Neuronal stem cell (in vitro differentiated cells): ENCODE measurements at regions not wholly inside any gene's neighbourhood (a gene's known extent, or its start where the extent isn't known, plus 50 kb on each side); places are given as distances from the start of the nearest gene placed in this dataset.
"Not testable (repeated sequence)": the region's sequence is repeated elsewhere in the genome, so short reads cannot be mapped to it uniquely, and the experiment has no call there.

Source experiments
- DNase-seq: peaks from one replicate; pipeline ENCODE4 v3.0.0-alpha.2; 2013; ENCODE audit warnings: low spot score
- H2AFZ ChIP-seq: one replicate; pipeline ENCODE4 v1.6.1; 2013; ENCODE audit warnings: mild to moderate bottlenecking, low read length, inconsistent platforms
- H2AK5ac ChIP-seq: 2 replicates; pipeline ENCODE4 v1.6.1; 2013; ENCODE audit warnings: low read depth, mild to moderate bottlenecking, inconsistent platforms, low read length, moderate library complexity, mixed read lengths
- H2BK120ac ChIP-seq: 2 replicates; pipeline ENCODE4 v1.6.1; 2013; ENCODE audit warnings: low read depth, mild to moderate bottlenecking, inconsistent platforms, low read length, moderate library complexity, mixed read lengths
- H2BK12ac ChIP-seq: one replicate; pipeline ENCODE4 v1.6.1; 2013; ENCODE audit warnings: low read length, inconsistent platforms
- H2BK15ac ChIP-seq: 2 replicates; pipeline ENCODE4 v1.6.1; 2013; ENCODE audit warnings: mild to moderate bottlenecking, low read length, inconsistent platforms, mixed read lengths
- H2BK5ac ChIP-seq: one replicate; pipeline ENCODE4 v1.6.1; 2013; ENCODE audit warnings: inconsistent platforms, mild to moderate bottlenecking, low read length, moderate library complexity
- H3K14ac ChIP-seq: one replicate; pipeline ENCODE4 v1.6.1; 2013; ENCODE audit warnings: low read length, inconsistent platforms
- H3K18ac ChIP-seq: 2 replicates; pipeline ENCODE4 v1.6.1; 2013; ENCODE audit warnings: low read length, inconsistent platforms
- H3K23ac ChIP-seq: 2 replicates; pipeline ENCODE4 v1.6.1; 2013; ENCODE audit warnings: low read depth, mild to moderate bottlenecking, mixed read lengths, low read length, inconsistent platforms; ENCODE audit not compliant: poor library complexity
- H3K27ac ChIP-seq: replicated peaks from 3 replicates; pipeline ENCODE4 v1.5.1; 2013; ENCODE audit warnings: low read length, inconsistent platforms
- H3K27me3 ChIP-seq, 3 experiments: 2 replicates each; pipeline ENCODE4 v1.6.1; 2013; ENCODE audit warnings: low read length in 3 of 3, mild to moderate bottlenecking in 2 of 3, inconsistent platforms in 1 of 3, low read depth in 1 of 3, mixed read lengths in 1 of 3, moderate library complexity in 1 of 3; ENCODE audit not compliant: control insufficient read depth in 3 of 3, insufficient read depth in 3 of 3
- H3K36me3 ChIP-seq, 2 donors: replicated peaks in 1 of 2; 2 replicates each; pipeline ENCODE4 v1.6.1; 2013; ENCODE audit warnings: low read length in 2 of 2; ENCODE audit not compliant: control insufficient read depth in 2 of 2, insufficient read depth in 2 of 2
- H3K4ac ChIP-seq: 2 replicates; pipeline ENCODE4 v1.6.1; 2013; ENCODE audit warnings: inconsistent platforms, mild to moderate bottlenecking, low read length, moderate library complexity
- H3K4me1 ChIP-seq, 2 donors: 1 replicate in 1 of 2; 2 replicates in 1 of 2; pipeline ENCODE4 v1.6.1; 2013; ENCODE audit warnings: low read length in 2 of 2, low read depth in 1 of 2; ENCODE audit not compliant: control insufficient read depth in 2 of 2, insufficient read depth in 1 of 2
- H3K4me2 ChIP-seq: one replicate; pipeline ENCODE4 v1.6.1; 2013; ENCODE audit warnings: mild to moderate bottlenecking, low read length, inconsistent platforms; ENCODE audit not compliant: insufficient read depth, poor library complexity, severe bottlenecking
- H3K4me3 ChIP-seq, 2 donors: 2 replicates each; pipeline ENCODE4 v1.5.1; 2013; ENCODE audit warnings: low read length in 2 of 2, mild to moderate bottlenecking in 2 of 2, inconsistent platforms in 1 of 2, moderate library complexity in 1 of 2
- H3K79me1 ChIP-seq: one replicate; pipeline ENCODE4 v1.6.1; 2013; ENCODE audit warnings: low read depth, mild to moderate bottlenecking, inconsistent platforms, low read length, moderate library complexity
- H3K9ac ChIP-seq: one replicate; pipeline ENCODE4 v1.6.1; 2013; ENCODE audit warnings: mild to moderate bottlenecking, low read depth, low read length, inconsistent platforms; ENCODE audit not compliant: poor library complexity
- H3K9me3 ChIP-seq, 2 donors: replicated peaks in 1 of 2; 2 replicates each; pipeline versions ENCODE3 to v1.6.1; 2013; ENCODE audit warnings: low read length in 2 of 2, mild to moderate bottlenecking in 2 of 2, inconsistent platforms in 1 of 2, low read depth in 1 of 2, mixed read lengths in 1 of 2, moderate library complexity in 1 of 2; ENCODE audit not compliant: control insufficient read depth in 2 of 2, insufficient read depth in 1 of 2
- H4K8ac ChIP-seq: one replicate; pipeline ENCODE4 v1.6.1; 2013; ENCODE audit warnings: low read depth, mild to moderate bottlenecking, inconsistent platforms, low read length, moderate library complexity
- H4K91ac ChIP-seq: one replicate; pipeline ENCODE4 v1.6.1; 2013; ENCODE audit warnings: low read length, low read depth, mild to moderate bottlenecking, inconsistent platforms; ENCODE audit not compliant: poor library complexity
- WGBS, 2 donors: extraction: QIAGEN DNeasy Blood & Tissue Kit; methylation state at CpG; one replicate each; pipeline ENCODE4 v1.1.7; 2013; ENCODE audit warnings: missing lambda C conversion rate in 2 of 2, mixed read lengths in 1 of 2; ENCODE audit not compliant: insufficient read length in 2 of 2, insufficient replicate concordance in 1 of 2; ENCODE audit errors: extremely low coverage in 2 of 2; 5-methylcytosine and 5-hydroxymethylcytosine counted together

DNA sequence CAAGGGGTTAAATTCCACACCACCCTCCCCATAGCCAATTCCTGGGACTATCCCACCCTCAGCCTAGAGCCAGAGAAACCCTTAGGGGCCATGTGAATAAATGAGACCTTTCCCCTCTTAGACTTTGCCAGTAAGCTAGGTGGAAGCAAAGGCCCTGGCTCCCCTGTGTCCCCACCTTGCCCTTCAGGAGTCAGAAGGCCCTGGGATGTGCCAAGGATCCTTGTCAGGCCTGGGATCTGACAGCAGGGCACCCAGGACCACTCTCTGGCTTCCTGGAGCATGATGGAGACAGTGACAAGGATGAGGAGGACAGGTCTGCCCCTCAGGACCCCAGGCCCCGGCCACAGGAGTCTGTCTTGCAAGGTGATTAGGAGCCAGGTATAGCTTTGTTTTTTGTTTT is 125.0 kb upstream of the HAND1 start:
- Histone ChIP-seq H3K9me3 (no peaks in the 10 kb centered on the region), H3K79me1 (no peaks in the 10 kb centered on the region), H3K23ac (no peak overlapping the region), H4K91ac (no peak overlapping the region), H4K8ac (peak overlapping the region; percentile 29), H3K4me2 (no peak overlapping the region), H2AK5ac (peak overlapping the region; percentile 29), H3K9ac (peak overlapping the region; percentile 6), H3K27ac (no peak overlapping the region), H2BK12ac (no peak overlapping the region), H3K4ac (no peak overlapping the region), H3K18ac (no peak overlapping the region), H3K36me3 (no peaks in the 10 kb centered on the region), H3K4me1 (peaks cover 0 to 2% of the 10 kb centered on the region in 2 donors), H3K4me3 (no peak overlapping the region), H2AFZ (no peak overlapping the region), H2BK15ac (no peak overlapping the region), H3K27me3 (peaks cover 0 to 63% (median 9%) of the 10 kb centered on the region in 3 experiments), H2BK5ac (no peak overlapping the region), H3K14ac (no peak overlapping the region), H2BK120ac (no peak overlapping the region)
- no CpG with 5 or more reads among the region's 1 CpG for WGBS, 2 donors
- DNase-seq = no peak

DNA sequence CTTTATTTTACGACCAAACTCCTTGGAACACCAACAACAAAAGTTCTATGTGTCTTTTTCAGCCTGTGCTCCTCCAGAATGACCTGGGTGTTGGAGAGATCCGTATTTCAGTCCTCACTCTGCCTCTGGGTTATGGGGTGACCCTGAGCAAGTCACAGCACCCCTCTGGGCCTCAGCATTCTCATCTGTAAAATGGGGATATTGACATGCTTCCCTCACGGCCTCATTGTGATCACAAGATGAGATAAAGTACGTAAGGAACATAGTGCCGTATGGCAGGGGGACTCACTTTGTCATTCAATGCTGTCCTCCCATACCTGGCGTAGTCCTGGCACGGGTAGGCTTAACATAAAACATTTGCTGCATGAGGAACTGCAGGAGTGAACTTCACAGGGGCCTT is 123.0 kb upstream of the HAND1 start:
- no peak overlapping the region for H3K27ac ChIP-seq
- no peak overlapping the region for H2BK15ac ChIP-seq
- no peak overlapping the region for H3K23ac ChIP-seq
- H3K79me1 ChIP-seq = no peaks in the 10 kb centered on the region
- no peak overlapping the region for H2BK120ac ChIP-seq
- no peaks in the 10 kb centered on the region for H3K9me3 ChIP-seq
- no peak overlapping the region for H4K8ac ChIP-seq
- H2AK5ac ChIP-seq = no peak overlapping the region
- no CpG with 5 or more reads among the region's 7 CpGs for WGBS, 2 donors
- H3K4ac ChIP-seq = no peak overlapping the region
- peaks cover 0 to 2% of the 10 kb centered on the region in 2 donors for H3K4me1 ChIP-seq
- no peak overlapping the region for H2AFZ ChIP-seq
- H2BK5ac ChIP-seq = no peak overlapping the region
- H3K9ac ChIP-seq = no peak overlapping the region
- no peak overlapping the region for H3K18ac ChIP-seq
- H3K27me3 ChIP-seq = peaks cover 0 to 49% (median 11%) of the 10 kb centered on the region in 3 experiments
- no peak overlapping the region for H3K14ac ChIP-seq
- H3K36me3 ChIP-seq = no peaks in the 10 kb centered on the region
- no peak overlapping the region for H3K4me3 ChIP-seq
- H2BK12ac ChIP-seq = no peak overlapping the region
- no peak overlapping the region for H4K91ac ChIP-seq
- DNase-seq = no peak
- H3K4me2 ChIP-seq = no peak overlapping the region

DNA sequence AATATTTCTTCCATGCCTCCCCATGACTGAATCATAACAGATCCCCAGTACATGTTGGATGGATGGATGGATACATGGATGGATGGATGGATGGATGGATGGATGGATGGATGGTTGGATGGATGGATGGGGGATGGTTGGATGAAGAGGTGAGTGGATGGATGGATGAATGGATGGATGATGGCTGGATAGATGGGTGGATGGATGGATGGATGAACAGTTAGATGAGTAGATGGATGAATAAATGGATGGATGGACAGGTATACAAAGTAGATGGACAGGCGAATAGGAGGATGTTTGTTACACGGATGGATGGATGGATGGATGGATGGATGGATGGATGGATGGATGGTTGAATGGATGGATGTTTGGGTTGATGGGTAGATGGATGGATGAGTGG is 120.0 kb upstream of the HAND1 start:
- H2BK12ac ChIP-seq = no peak overlapping the region
- no peak overlapping the region for H2BK15ac ChIP-seq
- H3K14ac ChIP-seq = no peak overlapping the region
- H3K36me3 ChIP-seq = no peaks in the 10 kb centered on the region
- H2BK120ac ChIP-seq = no peak overlapping the region
- H2AFZ ChIP-seq = no peak overlapping the region
- H2BK5ac ChIP-seq = no peak overlapping the region
- H4K8ac ChIP-seq = no peak overlapping the region
- no peaks in the 10 kb centered on the region for H3K79me1 ChIP-seq
- no peak for DNase-seq
- H4K91ac ChIP-seq = no peak overlapping the region
- H3K27me3 ChIP-seq = peaks cover 0 to 22% (median 4%) of the 10 kb centered on the region in 3 experiments
- WGBS, 2 donors = no CpG with 5 or more reads among the region's 2 CpGs
- no peak overlapping the region for H3K4ac ChIP-seq
- no peak overlapping the region for H3K4me2 ChIP-seq
- no peak overlapping the region for H3K23ac ChIP-seq
- no peak overlapping the region for H3K4me3 ChIP-seq
- H3K9ac ChIP-seq = no peak overlapping the region
- no peak overlapping the region for H3K27ac ChIP-seq
- no peaks in the 10 kb centered on the region for H3K9me3 ChIP-seq
- no peak overlapping the region for H2AK5ac ChIP-seq
- H3K4me1 ChIP-seq = no peaks in the 10 kb centered on the region
- H3K18ac ChIP-seq = no peak overlapping the region

DNA sequence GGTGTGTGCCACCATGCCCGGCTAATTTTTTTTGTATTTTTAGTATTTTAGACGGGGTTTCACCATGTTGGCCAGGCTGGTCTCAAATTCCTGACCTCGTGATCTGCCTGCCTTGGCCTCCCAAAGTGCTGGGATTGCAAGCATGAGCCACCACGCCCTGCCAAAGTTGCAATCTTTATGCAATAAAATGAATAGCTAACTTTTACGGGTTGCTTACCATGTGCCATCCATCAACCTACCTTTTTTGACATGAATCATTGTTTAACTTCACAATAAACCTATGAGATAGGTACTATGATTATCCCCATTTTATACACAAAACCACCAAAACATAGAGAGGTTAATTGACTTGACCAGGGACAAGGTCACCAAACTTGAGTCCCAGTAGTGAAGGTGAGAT is 118.8 kb upstream of the HAND1 start:
- H3K27ac ChIP-seq, H2BK120ac ChIP-seq, H2AFZ ChIP-seq, H3K4ac ChIP-seq, H3K4me3 ChIP-seq, H3K9ac ChIP-seq, H2BK12ac ChIP-seq, H3K4me1 ChIP-seq, DNase-seq, H3K23ac ChIP-seq, H2BK5ac ChIP-seq, H4K91ac ChIP-seq, H3K4me2 ChIP-seq, H2AK5ac ChIP-seq, H2BK15ac ChIP-seq, H3K36me3 ChIP-seq, H4K8ac ChIP-seq, H3K18ac ChIP-seq, H3K9me3 ChIP-seq, H3K79me1 ChIP-seq, H3K14ac ChIP-seq: not testable (repeated sequence)
- no CpG with 5 or more reads among the region's 5 CpGs for WGBS, 2 donors
- H3K27me3 ChIP-seq = peaks cover 0 to 10% (median 2%) of the 10 kb centered on the region in 3 experiments
